NB4 (cell line): ENCODE measurements at regions not wholly inside any gene's neighbourhood (a gene's known extent, or its start where the extent isn't known, plus 50 kb on each side); places are given as distances from the start of the nearest gene placed in this dataset.

Experiments used
- MYC ChIP-seq: IDR thresholded peaks from 2 replicates; pipeline ENCODE4 v1.6.1; 2011; ENCODE audit warnings: low read depth, low read length
- POLR2A ChIP-seq: IDR thresholded peaks from 2 replicates; pipeline ENCODE4 v1.6.1; 2011; ENCODE audit warnings: mild to moderate bottlenecking; ENCODE audit not compliant: insufficient read length; ENCODE audit errors: extremely low read depth
- TF ChIP-seq, protein P1 (sequence below): IDR thresholded peaks from one replicate; pipeline ENCODE4 v1.5.1; 2012; ENCODE audit warnings: low read depth, low read length

DNA sequence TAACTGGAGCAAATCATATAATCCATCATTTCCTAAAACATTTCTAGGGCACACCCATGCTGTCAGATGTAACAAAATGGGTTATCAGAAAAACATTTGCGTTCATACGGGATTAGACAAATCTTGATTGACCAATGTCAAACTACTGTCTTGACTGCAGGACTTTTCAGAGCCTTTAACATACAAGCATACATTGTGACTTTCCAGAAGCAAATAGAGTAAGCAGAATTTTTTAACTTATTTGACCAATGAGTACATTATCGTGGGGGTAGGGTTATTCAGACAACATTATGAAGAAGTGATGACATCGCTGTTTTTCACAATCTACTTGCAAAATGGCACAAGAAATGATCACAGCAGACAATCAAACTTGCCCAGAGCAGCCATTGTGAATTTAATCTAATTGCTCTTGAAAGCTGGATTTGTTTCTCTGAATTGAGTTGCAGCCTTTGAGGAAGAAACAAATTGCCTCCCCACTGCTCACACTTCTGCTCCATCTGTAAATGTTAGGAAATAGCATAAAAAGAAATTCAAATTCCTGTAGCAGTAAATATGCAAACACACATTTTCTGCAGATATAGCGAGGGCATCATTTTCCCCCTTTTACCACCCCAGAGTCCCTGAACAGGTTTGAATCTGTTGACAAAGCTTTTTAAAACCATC lies 133.0 kb upstream of the DOK5 start:
- TF ChIP-seq, protein P1, sequence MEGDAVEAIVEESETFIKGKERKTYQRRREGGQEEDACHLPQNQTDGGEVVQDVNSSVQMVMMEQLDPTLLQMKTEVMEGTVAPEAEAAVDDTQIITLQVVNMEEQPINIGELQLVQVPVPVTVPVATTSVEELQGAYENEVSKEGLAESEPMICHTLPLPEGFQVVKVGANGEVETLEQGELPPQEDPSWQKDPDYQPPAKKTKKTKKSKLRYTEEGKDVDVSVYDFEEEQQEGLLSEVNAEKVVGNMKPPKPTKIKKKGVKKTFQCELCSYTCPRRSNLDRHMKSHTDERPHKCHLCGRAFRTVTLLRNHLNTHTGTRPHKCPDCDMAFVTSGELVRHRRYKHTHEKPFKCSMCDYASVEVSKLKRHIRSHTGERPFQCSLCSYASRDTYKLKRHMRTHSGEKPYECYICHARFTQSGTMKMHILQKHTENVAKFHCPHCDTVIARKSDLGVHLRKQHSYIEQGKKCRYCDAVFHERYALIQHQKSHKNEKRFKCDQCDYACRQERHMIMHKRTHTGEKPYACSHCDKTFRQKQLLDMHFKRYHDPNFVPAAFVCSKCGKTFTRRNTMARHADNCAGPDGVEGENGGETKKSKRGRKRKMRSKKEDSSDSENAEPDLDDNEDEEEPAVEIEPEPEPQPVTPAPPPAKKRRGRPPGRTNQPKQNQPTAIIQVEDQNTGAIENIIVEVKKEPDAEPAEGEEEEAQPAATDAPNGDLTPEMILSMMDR: no peak
- no peak for TF ChIP-seq POLR2A
- no peak for TF ChIP-seq MYC
